ENCODE measurements at regions not wholly inside any gene's neighbourhood (a gene's known extent, or its start where the extent isn't known, plus 50 kb on each side); places are given as distances from the start of the nearest gene placed in this dataset.

DNA sequence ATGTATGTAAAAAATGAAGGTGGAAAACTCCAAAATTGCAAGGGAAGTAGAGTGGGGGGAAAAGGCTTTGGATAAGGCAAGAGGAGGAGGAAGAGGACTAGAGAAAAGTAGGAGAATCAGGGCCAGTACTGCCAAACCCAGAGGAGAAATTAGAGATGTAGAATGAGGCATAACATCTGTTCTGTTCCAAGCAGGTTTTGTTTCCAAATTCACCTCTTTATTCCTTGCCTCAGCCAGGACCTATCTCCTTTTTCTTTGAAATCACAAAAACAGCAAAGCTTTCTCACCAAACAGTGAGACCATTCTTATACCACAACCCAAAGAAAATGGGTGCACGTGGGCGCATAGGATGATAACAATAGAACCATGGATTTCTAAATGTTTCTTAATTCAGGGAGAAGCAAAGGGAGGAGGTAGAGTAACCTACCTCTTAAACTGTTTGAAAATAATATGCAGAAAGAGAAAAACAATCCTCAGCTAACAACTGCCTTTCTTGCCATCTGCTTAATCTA is 383.3 kb upstream of the PKN2 start:
- no peaks in the 10 kb centered on the region for H3K4me1 ChIP-seq (ENCODE audit: insufficient read depth, low read length)
- no peak overlapping the region for H3K9ac ChIP-seq (ENCODE audit: low read length)
- H3K4me2 ChIP-seq (ENCODE audit: low read length) = no peak overlapping the region
- Mint-ChIP-seq H3K4me1 (ENCODE audit: low read depth, unreplicated experiment) (peaks cover 5% of the 10 kb centered on the region), H3K27ac (ENCODE audit: unreplicated experiment) (no peak overlapping the region), H3K27me3 (ENCODE audit: low read depth, unreplicated experiment) (no peaks in the 10 kb centered on the region), H3K4me3 (ENCODE audit: unreplicated experiment) (no peak overlapping the region), H3K36me3 (ENCODE audit: low read depth, unreplicated experiment) (no peaks in the 10 kb centered on the region), H3K9me3 (ENCODE audit: unreplicated experiment) (no peaks in the 10 kb centered on the region)
- no peaks in the 10 kb centered on the region for H3K79me2 ChIP-seq (ENCODE audit: insufficient read depth, low read length)
- H3K9me3 ChIP-seq (ENCODE audit: insufficient read depth, low read depth, low read length) = no peaks in the 10 kb centered on the region
- DNase-seq (ENCODE audit: low read depth) (no peak), FAIRE-seq (no peak)
- H3K4me3 ChIP-seq (ENCODE audit: insufficient read depth, low read depth, low read length) = no peak overlapping the region
- H3K27me3 ChIP-seq (ENCODE audit: insufficient read depth, low read length) = no peaks in the 10 kb centered on the region
- TF ChIP-seq, protein P1, sequence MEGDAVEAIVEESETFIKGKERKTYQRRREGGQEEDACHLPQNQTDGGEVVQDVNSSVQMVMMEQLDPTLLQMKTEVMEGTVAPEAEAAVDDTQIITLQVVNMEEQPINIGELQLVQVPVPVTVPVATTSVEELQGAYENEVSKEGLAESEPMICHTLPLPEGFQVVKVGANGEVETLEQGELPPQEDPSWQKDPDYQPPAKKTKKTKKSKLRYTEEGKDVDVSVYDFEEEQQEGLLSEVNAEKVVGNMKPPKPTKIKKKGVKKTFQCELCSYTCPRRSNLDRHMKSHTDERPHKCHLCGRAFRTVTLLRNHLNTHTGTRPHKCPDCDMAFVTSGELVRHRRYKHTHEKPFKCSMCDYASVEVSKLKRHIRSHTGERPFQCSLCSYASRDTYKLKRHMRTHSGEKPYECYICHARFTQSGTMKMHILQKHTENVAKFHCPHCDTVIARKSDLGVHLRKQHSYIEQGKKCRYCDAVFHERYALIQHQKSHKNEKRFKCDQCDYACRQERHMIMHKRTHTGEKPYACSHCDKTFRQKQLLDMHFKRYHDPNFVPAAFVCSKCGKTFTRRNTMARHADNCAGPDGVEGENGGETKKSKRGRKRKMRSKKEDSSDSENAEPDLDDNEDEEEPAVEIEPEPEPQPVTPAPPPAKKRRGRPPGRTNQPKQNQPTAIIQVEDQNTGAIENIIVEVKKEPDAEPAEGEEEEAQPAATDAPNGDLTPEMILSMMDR (IDR thresholded peaks at IDR 0.05; ENCODE audit: insufficient read depth, low read depth, low read length) = no peak
- TF ChIP-seq EZH2 (IDR thresholded peaks at IDR 0.05; ENCODE audit: insufficient read depth, low read length) = no peak
- no peak overlapping the region for H3K27ac ChIP-seq (ENCODE audit: low read depth, low read length)
- H4K20me1 ChIP-seq (ENCODE audit: insufficient read depth, low read length) = no peaks in the 10 kb centered on the region
- H3K36me3 ChIP-seq (ENCODE audit: insufficient read depth, low read length) = no peaks in the 10 kb centered on the region
- no peak overlapping the region for H2AFZ ChIP-seq (ENCODE audit: low read depth, low read length)

DNA sequence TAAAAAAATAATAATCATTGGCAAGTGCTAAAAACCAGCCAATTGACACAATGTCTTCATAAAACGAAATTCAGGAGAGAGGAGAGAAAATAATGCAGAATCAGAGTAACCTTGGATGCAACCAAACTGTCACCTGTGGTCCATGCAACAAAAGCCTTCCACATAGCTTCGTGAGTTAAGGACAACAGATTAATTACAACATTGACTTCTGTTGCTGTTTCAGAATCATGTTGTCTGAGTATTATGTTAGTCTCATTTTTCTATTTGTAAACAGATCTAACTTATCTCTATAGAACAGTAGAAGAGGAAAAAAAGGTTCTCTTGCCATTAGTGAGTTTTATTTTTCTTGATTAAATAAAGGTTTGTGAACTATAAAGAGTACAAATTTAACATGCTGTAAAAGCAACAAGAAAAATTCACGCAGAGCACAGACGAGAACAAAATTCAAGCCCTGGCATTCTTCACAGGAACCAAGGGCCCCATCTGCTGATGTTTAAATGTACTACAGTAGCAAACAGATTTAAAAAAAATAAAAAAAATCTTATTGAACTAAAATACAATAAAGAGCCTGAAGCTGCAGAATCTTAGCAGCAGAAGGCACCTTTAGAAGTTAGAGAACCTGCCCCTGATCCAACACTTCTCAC is 381.1 kb upstream of the PKN2 start:
- H3K9me3 ChIP-seq (ENCODE audit: insufficient read depth, low read depth, low read length) = no peaks in the 10 kb centered on the region
- H3K4me1 ChIP-seq (ENCODE audit: insufficient read depth, low read length) = no peaks in the 10 kb centered on the region
- H3K79me2 ChIP-seq (ENCODE audit: insufficient read depth, low read length) = no peaks in the 10 kb centered on the region
- H3K9ac ChIP-seq (ENCODE audit: low read length) = no peak overlapping the region
- FAIRE-seq (no peak), DNase-seq (ENCODE audit: low read depth) (peak; percentile 21)
- H3K9me3 Mint-ChIP-seq (ENCODE audit: unreplicated experiment) = no peaks in the 10 kb centered on the region
- no peak overlapping the region for H3K27ac ChIP-seq (ENCODE audit: low read depth, low read length)
- H3K27me3 Mint-ChIP-seq (ENCODE audit: low read depth, unreplicated experiment) = no peaks in the 10 kb centered on the region
- H3K4me2 ChIP-seq (ENCODE audit: low read length) = no peak overlapping the region
- no peak overlapping the region for H2AFZ ChIP-seq (ENCODE audit: low read depth, low read length)
- H3K4me3 ChIP-seq (ENCODE audit: insufficient read depth, low read depth, low read length) = no peak overlapping the region
- no peaks in the 10 kb centered on the region for H3K36me3 Mint-ChIP-seq (ENCODE audit: low read depth, unreplicated experiment)
- no peak overlapping the region for H3K27ac Mint-ChIP-seq (ENCODE audit: unreplicated experiment)
- no peaks in the 10 kb centered on the region for H4K20me1 ChIP-seq (ENCODE audit: insufficient read depth, low read length)
- TF ChIP-seq, protein P1 (IDR thresholded peaks at IDR 0.05; ENCODE audit: insufficient read depth, low read depth, low read length) = peak; percentile 56
- TF ChIP-seq EZH2 (IDR thresholded peaks at IDR 0.05; ENCODE audit: insufficient read depth, low read length) = no peak
- no peaks in the 10 kb centered on the region for H3K27me3 ChIP-seq (ENCODE audit: insufficient read depth, low read length)
- H3K4me3 Mint-ChIP-seq (ENCODE audit: unreplicated experiment) = no peak overlapping the region
- H3K4me1 Mint-ChIP-seq (ENCODE audit: low read depth, unreplicated experiment) = peaks cover 5% of the 10 kb centered on the region
- H3K36me3 ChIP-seq (ENCODE audit: insufficient read depth, low read length) = no peaks in the 10 kb centered on the region

DNA sequence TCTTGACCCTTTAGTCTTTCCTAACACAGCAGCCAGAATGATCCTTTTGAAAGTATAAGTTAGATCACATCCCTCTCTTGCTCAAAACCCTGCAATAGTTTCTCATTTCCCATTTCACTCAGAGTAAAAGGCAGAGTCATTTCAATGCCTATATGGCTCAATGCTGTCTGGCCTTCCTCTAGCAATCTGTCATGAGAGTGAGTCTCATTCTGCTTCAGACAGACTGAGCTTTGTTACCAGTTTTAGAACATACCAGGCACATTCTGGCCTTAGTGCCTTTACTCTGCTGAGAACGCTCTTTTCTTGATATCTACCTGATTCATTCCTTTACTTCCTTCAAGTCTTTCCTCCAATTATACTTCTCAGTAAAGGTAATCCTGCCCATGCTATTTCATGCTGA is 372.8 kb upstream of the PKN2 start:
- no peaks in the 10 kb centered on the region for H3K9me3 ChIP-seq (ENCODE audit: insufficient read depth, low read depth, low read length)
- no peak for FAIRE-seq
- H3K27ac Mint-ChIP-seq (ENCODE audit: unreplicated experiment) = no peak overlapping the region
- no peak overlapping the region for H3K4me3 ChIP-seq (ENCODE audit: insufficient read depth, low read depth, low read length)
- H3K36me3 ChIP-seq (ENCODE audit: insufficient read depth, low read length) = no peaks in the 10 kb centered on the region
- no peaks in the 10 kb centered on the region for H3K36me3 Mint-ChIP-seq (ENCODE audit: low read depth, unreplicated experiment)
- H3K9me3 Mint-ChIP-seq (ENCODE audit: unreplicated experiment) = no peaks in the 10 kb centered on the region
- H3K27me3 Mint-ChIP-seq (ENCODE audit: low read depth, unreplicated experiment) = no peaks in the 10 kb centered on the region
- H3K9ac ChIP-seq (ENCODE audit: low read length) = no peak overlapping the region
- H3K4me3 Mint-ChIP-seq (ENCODE audit: unreplicated experiment) = no peak overlapping the region
- no peaks in the 10 kb centered on the region for H3K27me3 ChIP-seq (ENCODE audit: insufficient read depth, low read length)
- no peak for DNase-seq (ENCODE audit: low read depth)
- no peaks in the 10 kb centered on the region for H4K20me1 ChIP-seq (ENCODE audit: insufficient read depth, low read length)
- TF ChIP-seq, protein P1 (IDR thresholded peaks at IDR 0.05; ENCODE audit: insufficient read depth, low read depth, low read length) = no peak
- TF ChIP-seq EZH2 (IDR thresholded peaks at IDR 0.05; ENCODE audit: insufficient read depth, low read length) = no peak
- H3K4me1 ChIP-seq (ENCODE audit: insufficient read depth, low read length) = no peaks in the 10 kb centered on the region
- H3K27ac ChIP-seq (ENCODE audit: low read depth, low read length) = no peak overlapping the region
- H2AFZ ChIP-seq (ENCODE audit: low read depth, low read length) = no peak overlapping the region
- no peak overlapping the region for H3K4me2 ChIP-seq (ENCODE audit: low read length)
- no peaks in the 10 kb centered on the region for H3K79me2 ChIP-seq (ENCODE audit: insufficient read depth, low read length)
- peaks cover 2% of the 10 kb centered on the region for H3K4me1 Mint-ChIP-seq (ENCODE audit: low read depth, unreplicated experiment)
